PFSK-1 (cell line): ENCODE measurements at regions not wholly inside any gene's neighbourhood (a gene's known extent, or its start where the extent isn't known, plus 50 kb on each side); places are given as distances from the start of the nearest gene placed in this dataset.

Experiments
- POLR2AphosphoS5 ChIP-seq: IDR thresholded peaks from 2 replicates; pipeline ENCODE4 v1.6.1; 2012; ENCODE audit warnings: low read depth, mild to moderate bottlenecking, control low read depth, low read length, moderate library complexity
- REST ChIP-seq, 2 experiments: IDR thresholded peaks; 2 replicates each; pipeline versions ENCODE4 v1.6.1 to v1.8.0; 2011 to 2012; ENCODE audit warnings: low read depth in 2 of 2, low read length in 2 of 2, control low read depth in 1 of 2, inconsistent platforms in 1 of 2, mild to moderate bottlenecking in 1 of 2, moderate library complexity in 1 of 2; ENCODE audit not compliant: insufficient read depth in 1 of 2
- SIN3A ChIP-seq: IDR thresholded peaks from 2 replicates; pipeline ENCODE4 v1.6.1; 2012; ENCODE audit warnings: mild to moderate bottlenecking, low read length, moderate library complexity, borderline replicate concordance; ENCODE audit not compliant: insufficient read depth
- TAF1 ChIP-seq: IDR thresholded peaks from 2 replicates; pipeline ENCODE4 v1.6.1; 2012; ENCODE audit warnings: low read length, control low read depth, borderline replicate concordance; ENCODE audit not compliant: insufficient read depth

GRCh38 chr3:102133376-102133775, 284.1 kb downstream of the NFKBIZ start:
- TF ChIP-seq REST (IDR thresholded peaks at IDR 0.05; ENCODE audit: insufficient read depth in 1 of 2, low read depth in 2 of 2, low read length in 2 of 2) (no peak), POLR2AphosphoS5 (no peak), SIN3A (no peak), TAF1 (no peak)
